Esophagus muscularis mucosa (tissue), 4 donors: ENCODE measurements at regions not wholly inside any gene's neighbourhood (a gene's known extent, or its start where the extent isn't known, plus 50 kb on each side); places are given as distances from the start of the nearest gene placed in this dataset.
"Not testable (repeated sequence)": the region's sequence is repeated elsewhere in the genome, so short reads cannot be mapped to it uniquely, and the experiment has no call there.

ENCODE experiments used
- DNase-seq: peaks from one replicate; pipeline ENCODE4 v3.0.0-alpha.2; 2017; ENCODE audit errors: extremely low spot score
- H3K27ac ChIP-seq, 4 donors: fragments of 200-600 bp; sonication (generic); replicated peaks in 1 of 4; 1 replicate in 3 of 4; 2 replicates in 1 of 4; pipeline ENCODE4 v1.5.1; 2016 to 2019; ENCODE audit warnings: mild to moderate bottlenecking in 1 of 4
- H3K27me3 ChIP-seq, 4 donors: fragments of 200-600 bp; sonication (generic); one replicate each; pipeline versions ENCODE4 v1.5.1 to v1.6.0; 2016 to 2019
- H3K36me3 ChIP-seq, 4 donors: fragments of 200-600 bp; sonication (generic); one replicate each; pipeline ENCODE4 v1.5.1; 2016 to 2019
- H3K4me1 ChIP-seq, 4 donors: fragments of 200-600 bp; sonication (generic); one replicate each; pipeline ENCODE4 v1.5.1; 2016 to 2019
- H3K4me3 ChIP-seq, 4 donors: fragments of 200-600 bp; sonication (generic); 1 replicate in 2 of 4; 2 replicates in 2 of 4; pipeline ENCODE4 v1.5.1; 2016 to 2019; ENCODE audit warnings: mild to moderate bottlenecking in 4 of 4, moderate library complexity in 1 of 4
- H3K9me3 ChIP-seq, 4 donors: fragments of 200-600 bp; sonication (generic); 1 replicate in 3 of 4; 2 replicates in 1 of 4; pipeline ENCODE4 v1.5.1; 2016 to 2019
- EP300 ChIP-seq: sonication (generic); formaldehyde crosslinking; IDR thresholded peaks from one replicate; pipeline ENCODE4 v1.6.1; 2017; ENCODE audit warnings: antibody characterized with exemption
- POLR2A ChIP-seq: fragments of 450-650 bp; IDR thresholded peaks from one replicate; pipeline ENCODE4 v1.6.1; 2017; ENCODE audit warnings: antibody characterized with exemption, moderate library complexity, mild to moderate bottlenecking, low read depth
- POLR2AphosphoS5 ChIP-seq, 2 donors: sonication (generic); formaldehyde crosslinking; IDR thresholded peaks; one replicate each; pipeline ENCODE4 v1.6.1; 2017; ENCODE audit warnings: antibody characterized with exemption in 2 of 2
- WGBS: methylation state at CpG from one replicate; pipeline ENCODE4 v1.1.5; 2018; 5-methylcytosine and 5-hydroxymethylcytosine counted together
- intact Hi-C: fragments of 100-400 bp; cut with DNase I; formaldehyde crosslinking; loops from one replicate; pipeline ENCODE4 v1.15.1; 2023
- TF ChIP-seq, protein P1 (sequence below), 3 experiments: fragments of 200-600 bp in 2 of 3; fragments of 450-650 bp in 1 of 3; sonication (generic) in 2 of 3; IDR thresholded peaks; one replicate each; pipeline ENCODE4 v1.5.1; 2017 to 2019; ENCODE audit warnings: antibody characterized with exemption in 3 of 3, mild to moderate bottlenecking in 2 of 3, moderate library complexity in 1 of 3

DNA sequence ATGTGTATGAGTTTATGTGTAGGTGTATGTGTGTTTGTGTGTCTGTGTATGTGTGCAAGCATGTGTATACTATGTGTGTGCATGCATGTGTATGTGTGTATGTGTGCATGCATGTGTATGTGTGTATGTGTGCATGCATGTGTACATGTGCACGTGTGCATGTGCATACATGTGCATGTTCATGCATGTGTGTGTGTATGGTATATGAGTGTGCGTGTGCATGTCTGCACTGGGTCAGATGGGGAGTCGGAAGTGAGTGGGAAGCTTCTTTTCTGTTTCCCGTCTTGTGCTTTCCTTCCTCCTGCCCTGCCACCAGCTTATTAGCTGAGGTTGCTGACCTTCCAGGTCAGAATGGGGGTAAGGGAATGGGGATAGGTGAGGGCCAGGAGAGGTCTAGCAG, 174.7 kb downstream of the MAP2K4 start:
- 69% methylated on average over 4 of the region's 4 CpGs for WGBS
- no peak overlapping the region for H3K27ac ChIP-seq
- H3K4me3 ChIP-seq, result no peak overlapping the region
- DNase-seq, result peak; percentile 66
- no peaks in the 10 kb centered on the region for H3K36me3 ChIP-seq
- H3K27me3 ChIP-seq, result no peaks in the 10 kb centered on the region
- peaks cover 0 to 18% (median 12%) of the 10 kb centered on the region in 4 donors for H3K4me1 ChIP-seq
- H3K9me3 ChIP-seq, result no peaks in the 10 kb centered on the region
- intact Hi-C loops, result no loop called here
- TF ChIP-seq EP300 (no peak), POLR2A (no peak), POLR2AphosphoS5 (IDR thresholded peaks at IDR 0.05) (no peak)
- TF ChIP-seq, protein P1, sequence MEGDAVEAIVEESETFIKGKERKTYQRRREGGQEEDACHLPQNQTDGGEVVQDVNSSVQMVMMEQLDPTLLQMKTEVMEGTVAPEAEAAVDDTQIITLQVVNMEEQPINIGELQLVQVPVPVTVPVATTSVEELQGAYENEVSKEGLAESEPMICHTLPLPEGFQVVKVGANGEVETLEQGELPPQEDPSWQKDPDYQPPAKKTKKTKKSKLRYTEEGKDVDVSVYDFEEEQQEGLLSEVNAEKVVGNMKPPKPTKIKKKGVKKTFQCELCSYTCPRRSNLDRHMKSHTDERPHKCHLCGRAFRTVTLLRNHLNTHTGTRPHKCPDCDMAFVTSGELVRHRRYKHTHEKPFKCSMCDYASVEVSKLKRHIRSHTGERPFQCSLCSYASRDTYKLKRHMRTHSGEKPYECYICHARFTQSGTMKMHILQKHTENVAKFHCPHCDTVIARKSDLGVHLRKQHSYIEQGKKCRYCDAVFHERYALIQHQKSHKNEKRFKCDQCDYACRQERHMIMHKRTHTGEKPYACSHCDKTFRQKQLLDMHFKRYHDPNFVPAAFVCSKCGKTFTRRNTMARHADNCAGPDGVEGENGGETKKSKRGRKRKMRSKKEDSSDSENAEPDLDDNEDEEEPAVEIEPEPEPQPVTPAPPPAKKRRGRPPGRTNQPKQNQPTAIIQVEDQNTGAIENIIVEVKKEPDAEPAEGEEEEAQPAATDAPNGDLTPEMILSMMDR (IDR thresholded peaks at IDR 0.05), result no peak

DNA sequence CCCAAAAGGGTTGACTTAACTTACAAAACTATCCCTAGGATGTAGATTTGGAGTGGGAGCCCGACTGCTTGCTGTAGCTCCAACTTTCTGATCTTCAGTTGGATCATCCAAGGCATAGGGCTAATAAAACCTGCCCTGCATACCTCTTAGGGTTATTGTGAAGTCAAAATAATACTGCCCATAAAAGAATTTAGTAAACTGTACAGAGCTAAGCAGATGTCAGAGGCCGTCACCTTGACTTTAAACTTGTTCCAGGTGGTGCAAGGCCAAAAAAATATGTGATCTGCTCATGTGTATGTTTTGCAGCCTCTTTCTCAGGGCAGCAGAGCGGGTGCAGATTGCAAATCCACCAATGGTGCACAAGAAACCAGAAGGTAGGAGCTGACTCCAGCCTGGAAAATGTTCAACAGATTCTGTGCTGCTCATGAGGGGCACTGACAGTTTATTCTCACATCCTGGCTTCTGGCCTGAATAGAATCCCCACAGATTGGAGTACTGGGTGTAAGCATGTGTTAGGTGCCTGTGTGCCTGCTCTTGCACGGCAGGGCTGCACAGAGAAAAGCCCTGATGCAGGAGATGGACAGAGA, 180.7 kb downstream of the MAP2K4 start:
- Histone ChIP-seq H3K36me3 (no peaks in the 10 kb centered on the region), H3K27me3 (no peaks in the 10 kb centered on the region), H3K4me1 (peaks cover 0 to 26% (median 20%) of the 10 kb centered on the region in 4 donors), H3K9me3 (no peaks in the 10 kb centered on the region), H3K4me3 (no peak overlapping the region), H3K27ac (peak overlapping the region; percentile 2 to 48 (median 22))
- DNase-seq, result no peak
- intact Hi-C loops, result no loop called here
- 47% methylated on average over 4 of the region's 4 CpGs for WGBS
- TF ChIP-seq, protein P1 (IDR thresholded peaks at IDR 0.05), result no peak
- no peak for TF ChIP-seq EP300
- no peak for TF ChIP-seq POLR2AphosphoS5 (IDR thresholded peaks at IDR 0.05)
- TF ChIP-seq POLR2A, result no peak

DNA sequence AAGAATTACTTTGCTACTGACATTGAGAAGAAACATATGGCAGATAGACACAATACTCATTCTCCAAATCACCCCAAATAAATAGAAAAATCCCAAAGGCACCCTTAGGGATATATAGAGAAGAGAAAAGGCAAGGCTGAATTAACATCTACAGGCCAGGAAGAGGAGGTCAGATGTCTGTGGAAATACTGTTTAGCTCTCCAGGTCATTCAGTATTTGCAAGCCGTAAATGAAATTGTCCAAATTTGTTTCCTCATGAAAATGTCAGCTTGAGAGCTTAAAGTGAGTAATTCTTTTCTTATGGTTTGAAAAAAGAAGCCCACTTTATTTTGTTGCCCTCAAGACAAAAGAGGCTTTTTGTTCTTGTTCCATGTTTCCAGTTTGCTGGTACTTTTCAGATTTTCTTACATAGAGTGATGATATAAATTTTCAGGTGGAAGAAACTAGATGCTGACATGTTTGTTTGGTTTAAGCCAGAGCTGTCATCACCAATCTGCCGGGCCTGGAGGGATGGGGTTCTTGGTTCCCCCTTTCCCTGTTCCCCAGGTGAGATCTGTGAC, 189.0 kb downstream of the MAP2K4 start:
- Histone ChIP-seq H3K4me3 (no peak overlapping the region), H3K4me1 (peaks cover 0 to 18% (median 12%) of the 10 kb centered on the region in 4 donors), H3K36me3 (no peaks in the 10 kb centered on the region), H3K9me3 (no peaks in the 10 kb centered on the region), H3K27me3 (no peaks in the 10 kb centered on the region), H3K27ac (no peak overlapping the region)
- DNase-seq, result no peak
- TF ChIP-seq EP300 (no peak), POLR2AphosphoS5 (IDR thresholded peaks at IDR 0.05) (no peak), POLR2A (no peak)
- TF ChIP-seq, protein P1 (IDR thresholded peaks at IDR 0.05), result no peak
- 50% methylated on average over 2 of the region's 2 CpGs for WGBS
- intact Hi-C loops, result no loop called here

DNA sequence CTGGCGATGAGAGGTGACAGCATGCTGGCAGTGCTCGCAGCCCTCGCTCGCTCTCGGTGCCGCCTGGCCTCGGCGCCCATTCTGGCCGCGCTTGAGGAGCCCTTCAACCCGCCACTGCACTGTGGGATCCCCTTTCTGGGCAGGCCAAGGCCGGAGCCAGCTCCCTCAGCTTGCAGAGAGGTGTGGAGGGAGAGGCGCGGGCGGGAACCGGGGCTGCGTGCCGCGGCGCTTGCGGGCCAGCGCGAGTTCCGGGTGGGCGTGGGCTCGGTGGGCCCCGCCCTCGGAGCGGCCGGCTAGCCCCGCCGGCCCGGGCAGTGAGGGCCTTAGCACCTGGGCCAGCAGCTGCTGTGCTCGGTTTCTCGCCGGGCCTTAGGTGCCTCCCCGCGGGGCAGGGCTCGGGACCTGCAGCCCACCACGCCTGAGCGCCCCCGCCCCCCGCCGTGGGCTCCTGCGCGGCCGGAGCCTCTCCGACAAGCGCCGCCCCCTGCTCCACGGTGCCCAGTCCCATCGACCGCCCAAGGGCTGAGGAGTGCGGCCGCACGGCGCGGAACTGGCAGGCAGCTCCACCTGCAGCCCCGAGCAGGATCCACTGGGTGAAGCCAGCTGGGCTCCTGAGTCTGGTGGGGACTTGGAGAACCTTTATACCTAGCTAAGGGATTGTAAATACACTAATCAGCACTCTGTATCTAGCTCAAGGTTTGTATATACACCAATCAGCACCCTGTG, 200.2 kb downstream of the MAP2K4 start:
- H3K27ac ChIP-seq, DNase-seq, H3K27me3 ChIP-seq, H3K36me3 ChIP-seq, H3K4me1 ChIP-seq, H3K4me3 ChIP-seq, H3K9me3 ChIP-seq, intact Hi-C loops: not testable (repeated sequence)
- 98% methylated on average over 8 of the region's 59 CpGs for WGBS

DNA sequence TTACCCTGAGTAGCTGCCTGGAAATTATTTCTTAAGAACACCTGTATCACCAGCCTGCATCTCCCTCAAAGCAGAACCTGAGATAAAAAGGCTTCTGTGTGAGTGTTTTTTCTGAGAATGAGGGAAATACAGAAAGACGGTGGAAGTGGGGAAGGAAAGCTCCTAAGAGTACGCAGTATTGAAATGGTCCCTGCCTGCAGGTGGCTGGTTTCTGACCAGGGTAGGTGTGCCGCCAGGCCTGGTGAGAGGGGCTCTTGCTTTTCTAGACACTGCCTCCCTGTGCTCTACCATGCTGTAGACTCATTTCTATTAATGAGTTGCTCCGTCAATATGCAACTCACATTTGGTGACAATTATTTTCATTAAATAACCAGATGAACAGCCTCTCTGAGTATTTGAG, 201.7 kb downstream of the MAP2K4 start:
- intact Hi-C loops, result no loop called here
- Histone ChIP-seq H3K9me3 (no peaks in the 10 kb centered on the region), H3K36me3 (no peaks in the 10 kb centered on the region), H3K4me3 (no peak overlapping the region), H3K27ac (no peak overlapping the region), H3K4me1 (peaks cover 0 to 10% (median 6%) of the 10 kb centered on the region in 4 donors), H3K27me3 (no peaks in the 10 kb centered on the region)
- no peak for TF ChIP-seq POLR2A
- no peak for TF ChIP-seq EP300
- TF ChIP-seq, protein P1 (IDR thresholded peaks at IDR 0.05), result no peak
- TF ChIP-seq POLR2AphosphoS5 (IDR thresholded peaks at IDR 0.05), result no peak
- 93% methylated on average over 4 of the region's 4 CpGs for WGBS
- DNase-seq, result no peak
